GM18858 (cell line): ENCODE measurements at regions not wholly inside any gene's neighbourhood (a gene's known extent, or its start where the extent isn't known, plus 50 kb on each side); places are given as distances from the start of the nearest gene placed in this dataset.
A peak's percentile ranks its signal among the peaks of the same experiment; 100 is the strongest.

Source experiments
- ATAC-seq: cut with Tn5 transposase; IDR thresholded peaks from one replicate; pipeline ENCODE4 v1.9.1; 2021; ENCODE audit not compliant: unreplicated experiment

GRCh38 chr13:79799059-79799867 lies 318.3 kb downstream of the NDFIP2 start:
- no peak for ATAC-seq

- ATAC-seq = no peak
Observed at GRCh38 chr13:79796136-79796535, 315.2 kb downstream of the NDFIP2 start.

- no peak for ATAC-seq
Observed at GRCh38 chr13:79794931-79795330, 314.0 kb downstream of the NDFIP2 start.

GRCh38 chr13:79792716-79793115 lies 311.8 kb downstream of the NDFIP2 start:
- ATAC-seq = no peak

GRCh38 chr13:79791471-79792042 lies 310.6 kb downstream of the NDFIP2 start:
- no peak for ATAC-seq

GRCh38 chr13:79786176-79786575 lies 305.2 kb downstream of the NDFIP2 start:
- no peak for ATAC-seq

GRCh38 chr13:79782541-79783205 lies 301.7 kb downstream of the NDFIP2 start:
- no peak for ATAC-seq

- ATAC-seq = no peak
Observed at GRCh38 chr13:79781829-79782540, 301.0 kb downstream of the NDFIP2 start.

GRCh38 chr13:79780240-79780639 lies 299.3 kb downstream of the NDFIP2 start:
- no peak for ATAC-seq

GRCh38 chr13:79779761-79780160 lies 298.8 kb downstream of the NDFIP2 start:
- ATAC-seq = no peak

GRCh38 chr13:79778741-79779460 lies 297.9 kb downstream of the NDFIP2 start:
- no peak for ATAC-seq

GRCh38 chr13:79777504-79777903 lies 296.5 kb downstream of the NDFIP2 start:
- no peak for ATAC-seq

GRCh38 chr13:79776531-79777295 lies 295.8 kb downstream of the NDFIP2 start:
- ATAC-seq = no peak

- ATAC-seq = peak; percentile 41
Observed at GRCh38 chr13:79775830-79776229, 294.9 kb downstream of the NDFIP2 start.

GRCh38 chr13:79772811-79773210 lies 291.9 kb downstream of the NDFIP2 start:
- no peak for ATAC-seq

GRCh38 chr13:79771493-79771892 lies 290.5 kb downstream of the NDFIP2 start:
- ATAC-seq = no peak

GRCh38 chr13:79770056-79770455 lies 289.1 kb downstream of the NDFIP2 start:
- ATAC-seq = no peak

GRCh38 chr13:79767126-79767525 lies 286.2 kb downstream of the NDFIP2 start:
- no peak for ATAC-seq

- ATAC-seq = no peak
Observed at GRCh38 chr13:79765331-79765730, 284.4 kb downstream of the NDFIP2 start.

- no peak for ATAC-seq
Observed at GRCh38 chr13:79749984-79750551, 269.1 kb downstream of the NDFIP2 start.
